ENCODE measurements at regions not wholly inside any gene's neighbourhood (a gene's known extent, or its start where the extent isn't known, plus 50 kb on each side); places are given as distances from the start of the nearest gene placed in this dataset.

GRCh38 chr18:40577981-40578365 lies 1377.1 kb upstream of the PIK3C3 start:
- TF ChIP-seq CTCF (IDR thresholded peaks at IDR 0.05): no peak
- TF ChIP-seq EP300 (IDR thresholded peaks at IDR 0.05): no peak
- TF ChIP-seq POLR2A (IDR thresholded peaks at IDR 0.05): no peak
- no peak overlapping the region for H3K4me3 ChIP-seq
- no peaks in the 10 kb centered on the region for H3K4me1 ChIP-seq (ENCODE audit: insufficient read depth)
- no peaks in the 10 kb centered on the region for H3K27me3 ChIP-seq
- H3K9me3 ChIP-seq: no peaks in the 10 kb centered on the region
- 32 to 47% (median 41%) methylated on average over 4 of the region's 4 CpGs for WGBS, 3 donors
- H3K36me3 ChIP-seq: no peaks in the 10 kb centered on the region
- H3K27ac ChIP-seq: no peak overlapping the region
- DNase-seq: no peak
- intact Hi-C loops (cut with DNase I): no loop called here

- intact Hi-C loops (cut with DNase I): no loop called here
- Histone ChIP-seq H3K4me3 (no peak overlapping the region), H3K27ac (no peak overlapping the region), H3K36me3 (no peaks in the 10 kb centered on the region), H3K4me1 (ENCODE audit: insufficient read depth) (no peaks in the 10 kb centered on the region), H3K27me3 (no peaks in the 10 kb centered on the region), H3K9me3 (no peaks in the 10 kb centered on the region)
- TF ChIP-seq EP300 (IDR thresholded peaks at IDR 0.05) (no peak), POLR2A (IDR thresholded peaks at IDR 0.05) (no peak), CTCF (IDR thresholded peaks at IDR 0.05) (no peak)
- DNase-seq: no peak
- WGBS, 3 donors: 50 to 59% (median 55%) methylated on average over 5 of the region's 5 CpGs
Measured at GRCh38 chr18:40577239-40577980, 1377.6 kb upstream of the PIK3C3 start.

- no peaks in the 10 kb centered on the region for H3K4me1 ChIP-seq (ENCODE audit: insufficient read depth)
- no peaks in the 10 kb centered on the region for H3K27me3 ChIP-seq
- intact Hi-C loops (cut with DNase I): no loop called here
Measured at GRCh38 chr18:40576507-40577115, 1378.4 kb upstream of the PIK3C3 start.

GRCh38 chr18:40570615-40571014 lies 1384.4 kb upstream of the PIK3C3 start:
- intact Hi-C loops (cut with DNase I): no loop called here
- Histone ChIP-seq H3K4me3 (no peak overlapping the region), H3K36me3 (no peaks in the 10 kb centered on the region), H3K27ac (no peak overlapping the region), H3K27me3 (no peaks in the 10 kb centered on the region), H3K4me1 (ENCODE audit: insufficient read depth) (no peaks in the 10 kb centered on the region), H3K9me3 (no peaks in the 10 kb centered on the region)
- WGBS, 3 donors: 61 to 71% (median 67%) methylated on average over 1 of the region's 1 CpG
- DNase-seq: no peak
- TF ChIP-seq CTCF (IDR thresholded peaks at IDR 0.05): no peak
- no peak for TF ChIP-seq EP300 (IDR thresholded peaks at IDR 0.05)
- no peak for TF ChIP-seq POLR2A (IDR thresholded peaks at IDR 0.05)

More at GRCh38 chr18:40576507-40577115, 1378.4 kb upstream of the PIK3C3 start:
- no peak overlapping the region for H3K27ac ChIP-seq
- H3K36me3 ChIP-seq: no peaks in the 10 kb centered on the region
- no peaks in the 10 kb centered on the region for H3K9me3 ChIP-seq
- no peak overlapping the region for H3K4me3 ChIP-seq
- TF ChIP-seq EP300 (IDR thresholded peaks at IDR 0.05) (no peak), CTCF (IDR thresholded peaks at IDR 0.05) (no peak), POLR2A (IDR thresholded peaks at IDR 0.05) (no peak)
- DNase-seq: no peak
- whole genome bisulfite sequencing, 3 donors: 36 to 55% (median 43%) methylated on average over 4 of the region's 4 CpGs

Data from ovary (tissue), 7 donors.